ENCODE measurements at regions not wholly inside any gene's neighbourhood (a gene's known extent, or its start where the extent isn't known, plus 50 kb on each side); places are given as distances from the start of the nearest gene placed in this dataset.

- DNase-seq (ENCODE audit: insufficient read length, low spot score): no peak
- FAIRE-seq: no peak
- TF ChIP-seq, protein P1, sequence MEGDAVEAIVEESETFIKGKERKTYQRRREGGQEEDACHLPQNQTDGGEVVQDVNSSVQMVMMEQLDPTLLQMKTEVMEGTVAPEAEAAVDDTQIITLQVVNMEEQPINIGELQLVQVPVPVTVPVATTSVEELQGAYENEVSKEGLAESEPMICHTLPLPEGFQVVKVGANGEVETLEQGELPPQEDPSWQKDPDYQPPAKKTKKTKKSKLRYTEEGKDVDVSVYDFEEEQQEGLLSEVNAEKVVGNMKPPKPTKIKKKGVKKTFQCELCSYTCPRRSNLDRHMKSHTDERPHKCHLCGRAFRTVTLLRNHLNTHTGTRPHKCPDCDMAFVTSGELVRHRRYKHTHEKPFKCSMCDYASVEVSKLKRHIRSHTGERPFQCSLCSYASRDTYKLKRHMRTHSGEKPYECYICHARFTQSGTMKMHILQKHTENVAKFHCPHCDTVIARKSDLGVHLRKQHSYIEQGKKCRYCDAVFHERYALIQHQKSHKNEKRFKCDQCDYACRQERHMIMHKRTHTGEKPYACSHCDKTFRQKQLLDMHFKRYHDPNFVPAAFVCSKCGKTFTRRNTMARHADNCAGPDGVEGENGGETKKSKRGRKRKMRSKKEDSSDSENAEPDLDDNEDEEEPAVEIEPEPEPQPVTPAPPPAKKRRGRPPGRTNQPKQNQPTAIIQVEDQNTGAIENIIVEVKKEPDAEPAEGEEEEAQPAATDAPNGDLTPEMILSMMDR (IDR thresholded peaks at IDR 0.05; ENCODE audit: insufficient read depth, missing control alignments): no peak
These were observed 89.6 kb upstream of the SMIM30 start for GRCh38 chr7:113207931-113208330.

DNA sequence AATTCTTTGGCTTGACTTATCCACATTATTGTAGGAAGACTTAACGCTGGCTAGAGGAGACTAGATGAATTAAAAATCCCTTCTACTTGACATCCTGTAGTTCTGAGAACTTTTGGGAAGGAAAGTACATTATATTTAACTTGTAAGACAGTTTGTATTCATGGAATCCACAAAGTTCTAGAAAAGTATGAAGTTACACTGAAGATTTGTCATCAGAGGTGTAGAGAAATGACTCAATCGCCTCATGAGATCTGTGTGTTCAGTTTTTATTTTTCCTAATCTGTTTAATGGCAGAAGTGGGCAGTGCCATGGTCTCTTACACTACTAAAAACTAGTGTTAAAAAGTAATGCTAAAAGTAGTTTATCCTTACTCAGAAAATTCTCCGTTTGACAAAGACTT is 89.1 kb upstream of the SMIM30 start:
- TF ChIP-seq, protein P1 (IDR thresholded peaks at IDR 0.05; ENCODE audit: insufficient read depth, missing control alignments): no peak
- FAIRE-seq (no peak), DNase-seq (ENCODE audit: insufficient read length, low spot score) (no peak)

- TF ChIP-seq, protein P1 (IDR thresholded peaks at IDR 0.05; ENCODE audit: insufficient read depth, missing control alignments): no peak
- FAIRE-seq (no peak), DNase-seq (ENCODE audit: insufficient read length, low spot score) (no peak)
These were observed 86.1 kb upstream of the SMIM30 start for GRCh38 chr7:113204415-113204814.

DNA sequence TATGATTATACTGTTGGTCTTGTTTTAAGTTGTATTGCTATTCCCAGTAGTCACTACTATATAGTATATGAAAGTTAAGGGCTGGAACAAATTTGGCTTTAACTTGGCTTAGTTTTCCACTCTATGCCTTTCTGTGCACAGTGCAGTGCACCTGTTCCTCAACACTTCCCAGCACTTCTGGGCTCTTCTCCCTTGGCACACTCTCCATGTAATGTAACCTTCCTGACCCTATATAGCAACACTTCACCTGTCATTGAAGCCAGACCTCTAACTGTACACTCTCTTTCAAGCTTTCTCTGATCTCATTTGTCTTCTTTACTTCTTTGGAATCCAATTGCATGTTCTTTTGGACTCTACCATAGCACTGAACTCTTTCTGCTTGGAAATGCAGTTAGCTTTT is 83.9 kb upstream of the SMIM30 start:
- DNase-seq (ENCODE audit: insufficient read length, low spot score): no peak
- no peak for FAIRE-seq
- TF ChIP-seq, protein P1 (IDR thresholded peaks at IDR 0.05; ENCODE audit: insufficient read depth, missing control alignments): no peak

GRCh38 chr7:113200281-113200680 is 81.9 kb upstream of the SMIM30 start:
- DNase-seq (ENCODE audit: insufficient read length, low spot score) (no peak), FAIRE-seq (no peak)
- TF ChIP-seq, protein P1 (IDR thresholded peaks at IDR 0.05; ENCODE audit: insufficient read depth, missing control alignments): no peak

GRCh38 chr7:113199841-113200240 is 81.5 kb upstream of the SMIM30 start:
- TF ChIP-seq, protein P1 (IDR thresholded peaks at IDR 0.05; ENCODE audit: insufficient read depth, missing control alignments): no peak
- FAIRE-seq (no peak), DNase-seq (ENCODE audit: insufficient read length, low spot score) (no peak)

DNA sequence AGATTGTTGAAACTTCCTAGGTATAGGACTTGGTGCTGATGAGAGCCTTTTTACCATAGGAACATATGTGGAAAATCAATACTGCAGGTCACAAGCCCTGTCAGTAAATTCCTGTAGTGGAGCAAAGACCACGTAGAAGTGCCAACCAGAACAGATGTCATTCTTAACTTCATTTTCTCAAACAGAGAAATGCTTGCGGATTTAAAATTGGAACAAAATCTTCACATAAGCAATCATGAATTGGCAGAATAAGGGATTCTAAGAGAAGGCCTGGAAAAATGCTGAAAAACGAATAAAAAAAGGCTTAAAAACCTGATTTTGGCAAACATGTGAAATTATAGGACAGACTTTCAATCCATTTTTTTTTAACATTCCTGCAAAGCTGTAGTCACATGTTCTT is 80.8 kb upstream of the SMIM30 start:
- FAIRE-seq (no peak), DNase-seq (ENCODE audit: insufficient read length, low spot score) (no peak)
- TF ChIP-seq, protein P1 (IDR thresholded peaks at IDR 0.05; ENCODE audit: insufficient read depth, missing control alignments): no peak

All from D721Med (cell line).